NCI-H1417 (cell line): ENCODE measurements at regions not wholly inside any gene's neighbourhood (a gene's known extent, or its start where the extent isn't known, plus 50 kb on each side); places are given as distances from the start of the nearest gene placed in this dataset.

Experiments used
- DNase-seq, 3 experiments: peaks; one replicate each; lab custom pipeline; 2025; lab: John Stamatoyannopoulos, UW

DNA sequence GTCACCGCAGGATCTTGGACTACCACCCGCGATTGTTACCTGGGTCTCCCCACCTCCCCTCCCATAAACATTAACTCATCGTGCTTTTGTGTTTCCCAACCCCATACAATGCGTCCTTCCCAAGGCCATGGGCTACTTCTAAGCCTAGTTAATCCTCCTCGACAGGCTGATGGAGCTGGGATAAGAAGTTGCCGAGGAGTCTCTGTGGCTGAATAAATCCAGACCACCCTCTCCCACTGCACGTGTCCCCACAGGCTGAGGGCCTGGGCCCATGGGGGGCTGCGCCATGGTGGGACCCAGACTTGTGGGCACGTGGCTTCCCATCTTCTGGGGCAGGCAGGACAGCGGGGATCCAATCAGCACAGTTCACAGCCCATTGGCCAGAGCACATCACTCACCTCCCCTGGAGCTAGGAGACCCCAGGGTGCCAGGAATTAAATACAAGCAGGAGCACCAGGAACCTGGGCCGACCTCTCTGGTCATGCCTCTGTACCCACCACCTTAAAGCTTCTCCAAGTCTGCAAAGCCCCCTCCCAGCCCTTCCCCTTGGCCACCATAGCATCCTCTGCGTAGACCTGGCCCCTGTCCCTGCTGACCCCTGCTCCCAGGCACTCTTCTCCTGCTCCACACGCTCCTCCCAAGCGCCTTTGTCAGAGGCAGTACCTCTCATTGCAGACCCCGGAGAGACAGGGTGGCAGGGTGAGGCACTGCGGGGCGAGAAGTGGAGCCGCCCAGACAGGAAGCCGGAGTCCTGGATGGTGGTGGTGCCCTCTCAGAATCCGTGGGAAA, 51.0 kb upstream of the ID2 start:
- no peak for DNase-seq

DNA sequence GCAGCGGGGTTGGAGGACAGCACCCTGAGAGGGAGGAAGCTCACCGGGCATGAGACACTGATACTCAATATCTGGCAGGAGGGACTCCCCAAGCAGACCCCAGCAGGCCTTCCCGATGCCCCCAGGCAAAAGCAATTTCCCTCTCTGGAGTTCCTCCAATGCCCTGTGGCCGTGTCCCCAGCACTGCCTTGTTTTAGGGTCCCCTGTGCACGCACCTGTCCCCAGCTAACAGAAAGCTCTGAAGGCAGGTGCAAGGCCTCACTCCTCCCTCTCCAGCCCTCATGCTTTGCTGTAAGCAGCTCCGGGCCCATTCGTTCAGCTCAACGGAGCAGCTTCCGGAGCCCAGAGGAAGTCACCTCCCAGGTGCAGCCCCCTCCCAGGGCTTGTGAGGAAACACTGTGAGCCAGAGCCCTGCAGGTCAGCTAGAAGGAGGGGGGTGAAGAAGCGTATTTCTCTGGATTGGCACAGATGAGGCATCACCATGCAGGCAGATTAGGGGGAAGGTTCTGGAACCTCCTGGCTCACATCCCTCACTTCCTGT, 50.3 kb upstream of the ID2 start:
- DNase-seq, result peak in 2 of 3 experiments; percentile 41 to 64
